Fibroblast of pulmonary artery (primary cell): ENCODE measurements at regions not wholly inside any gene's neighbourhood (a gene's known extent, or its start where the extent isn't known, plus 50 kb on each side); places are given as distances from the start of the nearest gene placed in this dataset.
"Not testable (repeated sequence)": the region's sequence is repeated elsewhere in the genome, so short reads cannot be mapped to it uniquely, and the experiment has no call there.

ENCODE experiments used
- DNase-seq: peaks from one replicate; pipeline ENCODE4 v3.0.0-alpha.2; 2010; ENCODE audit warnings: low read depth
- H3K4me3 ChIP-seq: replicated peaks from 2 replicates; pipeline ENCODE4 v1.5.1; 2011; ENCODE audit warnings: low read depth, mild to moderate bottlenecking, control low read depth, low read length, moderate library complexity
- TF ChIP-seq, protein P1 (sequence below): IDR thresholded peaks from 2 replicates; pipeline ENCODE4 v1.5.1; 2011; ENCODE audit warnings: mild to moderate bottlenecking, control low read depth, low read length, inconsistent platforms; ENCODE audit errors: missing control alignments

DNA sequence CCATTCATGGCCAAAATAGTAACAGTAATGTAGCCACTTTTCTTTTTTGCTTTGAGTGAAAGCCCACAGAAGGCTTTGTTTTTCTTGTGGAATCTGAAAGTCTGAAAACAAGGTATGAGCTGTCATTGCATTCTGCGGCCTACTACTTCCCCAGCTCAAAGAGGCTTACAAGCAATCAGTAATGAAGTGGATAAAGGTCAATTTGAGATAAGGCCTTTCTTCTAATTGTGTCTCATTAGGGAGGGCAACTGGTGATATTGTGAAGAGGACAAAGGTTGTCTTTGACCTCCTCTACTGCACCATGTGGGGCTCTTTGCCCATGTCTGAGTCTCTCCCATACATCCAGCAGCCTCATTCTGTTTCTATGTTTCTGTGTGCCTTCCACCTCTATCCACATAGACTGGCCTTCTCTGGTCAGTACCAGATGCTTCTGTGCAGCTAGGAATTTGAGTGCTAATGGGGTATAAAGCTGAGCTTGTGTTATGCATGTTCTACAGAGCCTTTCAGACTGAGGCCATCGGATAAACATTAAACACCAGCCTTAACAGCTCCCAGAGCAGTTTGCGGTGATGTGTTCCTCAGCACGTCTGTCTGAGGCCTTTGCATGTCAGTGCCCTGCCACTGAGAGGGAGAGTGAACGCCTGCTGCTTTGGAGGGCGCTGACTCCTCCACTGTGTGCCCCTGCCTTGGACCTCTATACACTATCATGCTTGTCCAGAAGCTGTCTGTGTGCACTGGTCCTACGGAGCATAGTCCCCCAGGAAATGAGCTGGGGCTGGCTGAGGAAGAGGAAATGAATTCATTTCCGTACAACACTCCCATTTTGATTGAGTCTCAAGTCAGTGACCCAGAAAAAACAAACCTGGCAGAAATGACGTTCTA lies 80.2 kb downstream of the SH2D1A start:
- H3K4me3 ChIP-seq, result no peak overlapping the region
- DNase-seq, result no peak
- TF ChIP-seq, protein P1, sequence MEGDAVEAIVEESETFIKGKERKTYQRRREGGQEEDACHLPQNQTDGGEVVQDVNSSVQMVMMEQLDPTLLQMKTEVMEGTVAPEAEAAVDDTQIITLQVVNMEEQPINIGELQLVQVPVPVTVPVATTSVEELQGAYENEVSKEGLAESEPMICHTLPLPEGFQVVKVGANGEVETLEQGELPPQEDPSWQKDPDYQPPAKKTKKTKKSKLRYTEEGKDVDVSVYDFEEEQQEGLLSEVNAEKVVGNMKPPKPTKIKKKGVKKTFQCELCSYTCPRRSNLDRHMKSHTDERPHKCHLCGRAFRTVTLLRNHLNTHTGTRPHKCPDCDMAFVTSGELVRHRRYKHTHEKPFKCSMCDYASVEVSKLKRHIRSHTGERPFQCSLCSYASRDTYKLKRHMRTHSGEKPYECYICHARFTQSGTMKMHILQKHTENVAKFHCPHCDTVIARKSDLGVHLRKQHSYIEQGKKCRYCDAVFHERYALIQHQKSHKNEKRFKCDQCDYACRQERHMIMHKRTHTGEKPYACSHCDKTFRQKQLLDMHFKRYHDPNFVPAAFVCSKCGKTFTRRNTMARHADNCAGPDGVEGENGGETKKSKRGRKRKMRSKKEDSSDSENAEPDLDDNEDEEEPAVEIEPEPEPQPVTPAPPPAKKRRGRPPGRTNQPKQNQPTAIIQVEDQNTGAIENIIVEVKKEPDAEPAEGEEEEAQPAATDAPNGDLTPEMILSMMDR, result no peak

DNA sequence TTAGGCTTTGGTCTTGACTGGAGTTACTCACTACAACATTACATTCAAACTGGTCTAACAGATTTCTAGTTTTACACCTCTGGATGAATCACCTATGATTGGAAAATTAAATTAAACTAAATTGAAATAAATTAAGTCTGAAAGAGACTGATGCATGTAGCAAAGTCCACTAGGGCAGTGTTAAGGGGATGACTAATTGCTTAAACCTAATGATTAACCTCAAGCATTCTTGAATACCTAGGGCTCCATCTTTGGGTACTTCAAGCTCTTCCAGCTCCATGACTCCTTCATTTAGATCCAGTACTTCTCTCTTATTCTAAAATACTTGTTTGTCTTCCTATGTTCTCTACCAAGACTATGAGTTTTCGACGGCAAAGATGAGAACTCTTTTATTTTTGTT lies 86.8 kb downstream of the SH2D1A start:
- TF ChIP-seq, protein P1, result no peak
- no peak for DNase-seq
- H3K4me3 ChIP-seq, result no peak overlapping the region

DNA sequence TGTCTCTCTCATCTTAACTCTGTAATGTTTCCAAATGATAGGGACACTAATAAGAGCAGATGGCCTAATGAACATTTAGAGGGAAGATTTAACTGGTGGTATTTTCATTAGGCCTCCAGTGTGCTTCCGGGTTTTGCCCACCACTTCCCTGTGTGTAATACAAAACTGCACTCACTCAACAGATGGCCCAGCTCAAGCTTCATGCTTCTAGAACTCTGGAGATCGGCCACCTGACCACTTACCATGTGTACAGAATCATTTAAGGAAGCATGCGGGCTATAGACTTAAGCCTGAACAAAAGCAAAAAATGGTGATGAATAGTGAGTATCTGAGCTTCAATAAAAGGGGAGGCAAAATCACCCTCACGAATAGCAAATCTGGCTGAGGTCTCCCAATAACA lies 89.3 kb downstream of the SH2D1A start:
- DNase-seq, result no peak
- TF ChIP-seq, protein P1, result no peak
- H3K4me3 ChIP-seq, result no peak overlapping the region

DNA sequence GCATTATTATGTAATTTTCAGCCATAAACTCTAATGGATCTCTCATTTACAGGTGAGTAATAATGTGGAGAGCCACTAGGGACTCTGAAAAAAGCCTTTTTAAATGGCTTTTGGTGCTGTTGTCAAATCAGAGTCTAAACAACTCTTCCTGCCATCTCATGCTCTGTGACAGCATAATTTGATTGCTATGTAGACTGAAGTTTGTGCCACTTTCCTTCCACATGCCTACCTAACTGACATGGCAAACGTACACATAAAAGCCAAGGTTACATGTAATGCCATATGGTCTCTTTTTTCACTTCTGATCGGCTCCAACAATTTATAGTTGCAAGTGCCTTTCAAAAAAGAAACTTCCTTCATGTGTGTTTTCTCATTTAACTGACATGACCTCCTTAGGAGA lies 94.3 kb downstream of the SH2D1A start:
- no peak overlapping the region for H3K4me3 ChIP-seq
- DNase-seq, result no peak
- TF ChIP-seq, protein P1, result no peak

DNA sequence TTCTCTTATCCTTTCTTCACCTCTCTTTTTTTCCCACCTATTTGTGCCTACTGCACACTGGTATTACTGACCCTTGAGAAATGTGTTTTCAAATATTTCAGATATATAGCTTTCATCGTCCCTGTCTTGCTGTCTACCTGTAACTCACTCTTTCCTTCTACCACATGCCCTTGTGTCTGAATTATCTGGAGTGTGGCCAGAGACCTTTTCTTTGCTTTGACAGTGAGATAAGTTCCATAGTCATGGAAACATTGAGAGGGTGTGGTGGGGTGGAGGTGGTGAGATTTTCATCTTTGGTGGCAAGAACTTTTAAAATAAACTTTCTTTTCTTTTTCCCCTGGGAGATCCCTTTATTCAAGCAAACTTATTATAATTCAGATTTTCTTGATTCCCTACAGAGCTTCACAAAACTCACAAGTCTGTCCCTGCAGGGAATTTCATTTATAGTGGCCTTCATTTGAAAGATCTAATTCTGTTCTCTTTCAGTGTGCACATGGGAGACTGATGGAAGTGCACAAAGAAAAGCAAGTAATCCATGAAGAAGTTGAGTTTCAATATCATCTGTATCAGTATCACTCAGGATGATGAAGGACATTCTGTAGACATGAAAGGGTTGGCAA lies 95.7 kb downstream of the SH2D1A start:
- H3K4me3 ChIP-seq, result no peak overlapping the region
- TF ChIP-seq, protein P1, result no peak
- DNase-seq, result no peak

DNA sequence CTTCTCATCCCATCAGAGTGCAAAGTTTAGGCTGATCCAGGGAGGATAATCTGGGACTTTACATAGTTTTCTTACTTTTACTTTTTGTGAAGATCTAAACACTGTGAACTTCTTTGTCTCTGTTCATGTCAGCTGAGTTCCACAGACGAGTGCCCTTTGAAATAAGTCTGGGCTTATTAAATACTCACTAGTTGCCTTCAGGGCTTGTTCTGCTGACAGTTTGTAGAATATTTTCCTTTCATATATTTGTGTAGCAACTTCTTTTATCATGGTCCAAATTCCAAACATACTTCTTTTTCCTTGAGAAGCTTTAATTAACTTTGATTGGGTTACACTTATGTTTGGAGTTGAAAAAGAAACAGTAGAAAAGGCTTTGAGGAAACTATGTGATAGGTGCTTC lies 109.6 kb downstream of the SH2D1A start:
- no peak overlapping the region for H3K4me3 ChIP-seq
- no peak for DNase-seq
- TF ChIP-seq, protein P1, result no peak

DNA sequence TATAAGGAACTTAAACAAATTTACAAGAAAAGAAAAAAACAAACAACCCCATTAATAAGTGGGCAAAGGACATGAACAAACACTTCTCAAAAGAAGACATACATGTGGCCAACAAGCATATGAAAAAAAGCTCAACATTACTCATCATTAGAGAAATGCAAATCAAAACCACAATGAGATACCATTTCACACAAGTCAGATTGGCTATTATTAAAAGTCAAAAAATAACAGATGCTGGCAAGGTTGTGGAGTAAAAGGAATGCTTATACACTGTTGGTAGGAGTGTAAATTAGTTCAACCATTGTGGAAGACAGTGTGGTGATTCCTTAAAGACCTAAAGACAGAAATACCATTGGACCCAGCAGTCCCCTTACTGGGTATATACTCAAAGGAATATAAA lies 113.5 kb downstream of the SH2D1A start:
- H3K4me3 ChIP-seq, DNase-seq: not testable (repeated sequence)
